Neuronal stem cell (in vitro differentiated cells): ENCODE measurements at regions not wholly inside any gene's neighbourhood (a gene's known extent, or its start where the extent isn't known, plus 50 kb on each side); places are given as distances from the start of the nearest gene placed in this dataset.
"Not testable (repeated sequence)": the region's sequence is repeated elsewhere in the genome, so short reads cannot be mapped to it uniquely, and the experiment has no call there.

Experiments
- DNase-seq: peaks from one replicate; pipeline ENCODE4 v3.0.0-alpha.2; 2013; ENCODE audit warnings: low spot score
- H2AFZ ChIP-seq: one replicate; pipeline ENCODE4 v1.6.1; 2013; ENCODE audit warnings: mild to moderate bottlenecking, low read length, inconsistent platforms
- H2AK5ac ChIP-seq: 2 replicates; pipeline ENCODE4 v1.6.1; 2013; ENCODE audit warnings: low read depth, mild to moderate bottlenecking, inconsistent platforms, low read length, moderate library complexity, mixed read lengths
- H2BK120ac ChIP-seq: 2 replicates; pipeline ENCODE4 v1.6.1; 2013; ENCODE audit warnings: low read depth, mild to moderate bottlenecking, inconsistent platforms, low read length, moderate library complexity, mixed read lengths
- H2BK12ac ChIP-seq: one replicate; pipeline ENCODE4 v1.6.1; 2013; ENCODE audit warnings: low read length, inconsistent platforms
- H2BK15ac ChIP-seq: 2 replicates; pipeline ENCODE4 v1.6.1; 2013; ENCODE audit warnings: mild to moderate bottlenecking, low read length, inconsistent platforms, mixed read lengths
- H2BK5ac ChIP-seq: one replicate; pipeline ENCODE4 v1.6.1; 2013; ENCODE audit warnings: inconsistent platforms, mild to moderate bottlenecking, low read length, moderate library complexity
- H3K14ac ChIP-seq: one replicate; pipeline ENCODE4 v1.6.1; 2013; ENCODE audit warnings: low read length, inconsistent platforms
- H3K18ac ChIP-seq: 2 replicates; pipeline ENCODE4 v1.6.1; 2013; ENCODE audit warnings: low read length, inconsistent platforms
- H3K23ac ChIP-seq: 2 replicates; pipeline ENCODE4 v1.6.1; 2013; ENCODE audit warnings: low read depth, mild to moderate bottlenecking, mixed read lengths, low read length, inconsistent platforms; ENCODE audit not compliant: poor library complexity
- H3K27ac ChIP-seq: replicated peaks from 3 replicates; pipeline ENCODE4 v1.5.1; 2013; ENCODE audit warnings: low read length, inconsistent platforms
- H3K27me3 ChIP-seq, 3 experiments: 2 replicates each; pipeline ENCODE4 v1.6.1; 2013; ENCODE audit warnings: low read length in 3 of 3, mild to moderate bottlenecking in 2 of 3, inconsistent platforms in 1 of 3, low read depth in 1 of 3, mixed read lengths in 1 of 3, moderate library complexity in 1 of 3; ENCODE audit not compliant: control insufficient read depth in 3 of 3, insufficient read depth in 3 of 3
- H3K36me3 ChIP-seq, 2 donors: replicated peaks in 1 of 2; 2 replicates each; pipeline ENCODE4 v1.6.1; 2013; ENCODE audit warnings: low read length in 2 of 2; ENCODE audit not compliant: control insufficient read depth in 2 of 2, insufficient read depth in 2 of 2
- H3K4ac ChIP-seq: 2 replicates; pipeline ENCODE4 v1.6.1; 2013; ENCODE audit warnings: inconsistent platforms, mild to moderate bottlenecking, low read length, moderate library complexity
- H3K4me1 ChIP-seq, 2 donors: 1 replicate in 1 of 2; 2 replicates in 1 of 2; pipeline ENCODE4 v1.6.1; 2013; ENCODE audit warnings: low read length in 2 of 2, low read depth in 1 of 2; ENCODE audit not compliant: control insufficient read depth in 2 of 2, insufficient read depth in 1 of 2
- H3K4me2 ChIP-seq: one replicate; pipeline ENCODE4 v1.6.1; 2013; ENCODE audit warnings: mild to moderate bottlenecking, low read length, inconsistent platforms; ENCODE audit not compliant: insufficient read depth, poor library complexity, severe bottlenecking
- H3K4me3 ChIP-seq, 2 donors: 2 replicates each; pipeline ENCODE4 v1.5.1; 2013; ENCODE audit warnings: low read length in 2 of 2, mild to moderate bottlenecking in 2 of 2, inconsistent platforms in 1 of 2, moderate library complexity in 1 of 2
- H3K79me1 ChIP-seq: one replicate; pipeline ENCODE4 v1.6.1; 2013; ENCODE audit warnings: low read depth, mild to moderate bottlenecking, inconsistent platforms, low read length, moderate library complexity
- H3K9ac ChIP-seq: one replicate; pipeline ENCODE4 v1.6.1; 2013; ENCODE audit warnings: mild to moderate bottlenecking, low read depth, low read length, inconsistent platforms; ENCODE audit not compliant: poor library complexity
- H3K9me3 ChIP-seq, 2 donors: replicated peaks in 1 of 2; 2 replicates each; pipeline versions ENCODE3 to v1.6.1; 2013; ENCODE audit warnings: low read length in 2 of 2, mild to moderate bottlenecking in 2 of 2, inconsistent platforms in 1 of 2, low read depth in 1 of 2, mixed read lengths in 1 of 2, moderate library complexity in 1 of 2; ENCODE audit not compliant: control insufficient read depth in 2 of 2, insufficient read depth in 1 of 2
- H4K8ac ChIP-seq: one replicate; pipeline ENCODE4 v1.6.1; 2013; ENCODE audit warnings: low read depth, mild to moderate bottlenecking, inconsistent platforms, low read length, moderate library complexity
- H4K91ac ChIP-seq: one replicate; pipeline ENCODE4 v1.6.1; 2013; ENCODE audit warnings: low read length, low read depth, mild to moderate bottlenecking, inconsistent platforms; ENCODE audit not compliant: poor library complexity
- WGBS, 2 donors: extraction: QIAGEN DNeasy Blood & Tissue Kit; methylation state at CpG; one replicate each; pipeline ENCODE4 v1.1.7; 2013; ENCODE audit warnings: missing lambda C conversion rate in 2 of 2, mixed read lengths in 1 of 2; ENCODE audit not compliant: insufficient read length in 2 of 2, insufficient replicate concordance in 1 of 2; ENCODE audit errors: extremely low coverage in 2 of 2; 5-methylcytosine and 5-hydroxymethylcytosine counted together

DNA sequence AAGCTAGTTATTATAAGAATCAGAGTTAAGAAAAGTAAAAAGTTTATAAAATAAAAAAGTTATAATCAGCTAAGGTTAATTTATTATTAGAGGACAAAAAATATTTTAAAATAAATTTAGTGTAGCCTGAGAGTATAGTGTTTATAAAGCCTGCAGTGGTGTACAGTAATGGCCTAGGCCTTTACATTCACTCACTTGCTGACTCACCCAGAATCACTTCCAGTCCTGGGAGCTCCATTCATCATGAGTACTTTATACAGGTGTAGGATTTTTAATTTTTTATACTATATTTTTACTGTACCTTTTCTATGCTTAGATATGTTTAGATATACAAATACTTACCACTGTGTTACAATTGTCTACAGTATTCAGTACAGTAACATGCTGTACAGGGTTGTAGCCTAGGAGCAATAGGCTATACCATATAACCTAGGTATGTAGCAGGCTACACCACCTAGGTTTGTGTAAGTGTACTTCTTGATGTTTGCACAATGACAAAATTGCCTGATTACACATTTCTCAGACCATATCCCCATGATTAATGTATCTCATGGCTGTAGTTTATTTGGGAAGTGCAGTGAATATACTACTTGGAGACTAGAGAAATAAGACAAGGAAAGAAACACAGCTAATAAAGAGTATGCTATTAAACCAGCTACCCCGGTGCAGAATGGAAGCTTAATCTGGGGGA lies 101.9 kb upstream of the GALNT15 start:
- H3K4me2 ChIP-seq = no peak overlapping the region
- H3K14ac ChIP-seq = no peak overlapping the region
- H2AFZ ChIP-seq = no peak overlapping the region
- H4K8ac ChIP-seq = no peak overlapping the region
- H3K4me3 ChIP-seq = no peak overlapping the region
- no peak overlapping the region for H3K23ac ChIP-seq
- no peak overlapping the region for H2AK5ac ChIP-seq
- no peak overlapping the region for H3K18ac ChIP-seq
- no peak overlapping the region for H3K4ac ChIP-seq
- H2BK5ac ChIP-seq = no peak overlapping the region
- H4K91ac ChIP-seq = no peak overlapping the region
- no peak for DNase-seq
- no peaks in the 10 kb centered on the region for H3K27me3 ChIP-seq
- no peaks in the 10 kb centered on the region for H3K4me1 ChIP-seq
- no peak overlapping the region for H2BK12ac ChIP-seq
- no peak overlapping the region for H3K9ac ChIP-seq
- H3K27ac ChIP-seq = no peak overlapping the region
- H3K79me1 ChIP-seq = no peaks in the 10 kb centered on the region
- H2BK120ac ChIP-seq = no peak overlapping the region
- H3K36me3 ChIP-seq = no peaks in the 10 kb centered on the region
- H3K9me3 ChIP-seq = no peaks in the 10 kb centered on the region
- H2BK15ac ChIP-seq = no peak overlapping the region
- WGBS, 2 donors = no CpG with 5 or more reads among the region's 1 CpG

DNA sequence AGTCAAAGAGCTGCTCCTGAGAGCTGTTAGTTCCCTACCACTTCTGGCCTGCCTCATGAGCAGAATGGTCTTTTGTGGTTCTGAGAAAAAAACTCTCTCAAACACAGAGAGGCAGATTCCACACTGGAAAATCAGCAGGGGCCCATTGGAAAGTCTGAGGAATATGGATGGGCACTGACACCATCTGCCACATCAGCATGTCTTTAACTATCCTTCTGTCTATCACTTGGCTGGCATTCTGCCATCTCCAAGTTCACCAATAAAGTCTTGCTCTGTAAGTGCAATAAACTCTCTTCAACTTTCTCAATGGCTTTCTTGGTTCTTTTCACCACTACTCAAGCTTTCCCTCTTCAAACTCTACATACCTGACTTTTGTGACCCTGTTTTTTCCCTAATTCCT lies 101.3 kb upstream of the GALNT15 start:
- Histone ChIP-seq H3K4ac (no peak overlapping the region), H2BK5ac (no peak overlapping the region), H2AFZ (no peak overlapping the region), H2BK12ac (no peak overlapping the region), H3K18ac (no peak overlapping the region), H3K79me1 (no peaks in the 10 kb centered on the region), H2AK5ac (no peak overlapping the region), H4K8ac (no peak overlapping the region), H3K9me3 (no peaks in the 10 kb centered on the region), H3K23ac (no peak overlapping the region), H3K14ac (no peak overlapping the region), H3K27ac (no peak overlapping the region), H3K4me2 (no peak overlapping the region), H3K4me3 (no peak overlapping the region), H2BK120ac (no peak overlapping the region), H3K27me3 (no peaks in the 10 kb centered on the region), H2BK15ac (no peak overlapping the region), H3K36me3 (no peaks in the 10 kb centered on the region), H3K4me1 (no peaks in the 10 kb centered on the region), H3K9ac (no peak overlapping the region), H4K91ac (no peak overlapping the region)
- DNase-seq = no peak

DNA sequence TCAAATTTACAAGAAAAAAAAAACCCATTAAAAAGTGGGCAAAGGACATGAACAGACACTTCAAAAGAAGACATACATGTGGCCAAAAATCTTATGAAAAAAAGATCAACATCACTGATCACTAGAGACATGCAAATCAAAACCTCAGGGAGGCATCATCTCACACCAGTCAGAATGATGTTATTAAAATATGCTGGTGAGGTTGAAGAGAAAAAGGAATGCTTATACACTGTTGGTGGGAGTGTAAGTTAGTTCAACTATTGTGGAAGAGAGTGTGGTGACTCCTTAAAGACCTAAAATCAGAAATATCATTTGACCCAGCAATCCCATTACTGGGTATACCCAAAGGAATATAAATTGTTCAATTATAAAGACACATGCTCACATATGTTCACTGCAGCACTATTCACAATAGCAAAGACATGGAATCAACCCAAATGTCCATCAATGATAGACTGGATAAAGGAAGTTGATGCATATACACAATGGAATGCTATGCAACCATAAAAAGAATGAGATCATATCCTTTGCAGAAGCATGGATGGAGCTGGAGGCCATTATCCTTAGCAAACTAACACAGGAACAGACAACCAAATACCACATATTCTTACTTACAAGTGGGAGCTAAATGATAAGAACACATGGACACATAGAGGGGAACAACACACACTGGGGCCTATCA lies 100.3 kb upstream of the GALNT15 start:
- not testable (repeated sequence) for H3K36me3 ChIP-seq, H3K27ac ChIP-seq, DNase-seq, H2BK15ac ChIP-seq, H2BK120ac ChIP-seq, H3K27me3 ChIP-seq, H3K9ac ChIP-seq, H3K9me3 ChIP-seq, H4K91ac ChIP-seq, H3K23ac ChIP-seq, H2BK12ac ChIP-seq, H2AFZ ChIP-seq, H3K18ac ChIP-seq, H3K4me1 ChIP-seq, H3K4me3 ChIP-seq, H3K4ac ChIP-seq, H2BK5ac ChIP-seq, H4K8ac ChIP-seq, H3K14ac ChIP-seq, H2AK5ac ChIP-seq, H3K4me2 ChIP-seq, H3K79me1 ChIP-seq

DNA sequence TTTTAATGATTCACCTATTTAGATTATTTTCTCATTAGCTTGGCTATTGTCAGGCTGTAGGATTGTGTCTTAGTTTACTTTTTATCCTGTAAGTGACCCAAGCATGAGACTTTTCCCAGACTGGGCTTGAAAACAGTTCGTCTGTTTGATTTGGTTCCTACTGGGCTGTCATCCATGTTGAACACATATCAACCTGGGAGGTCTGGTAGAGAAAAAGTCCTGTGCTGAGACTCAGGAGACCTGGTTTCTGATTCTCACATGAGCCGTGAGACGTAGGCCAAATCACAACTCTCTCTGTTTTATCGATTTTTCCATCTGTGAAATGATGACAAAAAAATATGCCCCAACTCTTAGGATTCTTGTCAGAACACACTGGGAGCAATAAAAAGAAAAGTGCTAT lies 98.8 kb upstream of the GALNT15 start:
- Histone ChIP-seq H4K91ac (no peak overlapping the region), H3K9ac (no peak overlapping the region), H3K27ac (no peak overlapping the region), H2BK120ac (no peak overlapping the region), H3K14ac (no peak overlapping the region), H2BK5ac (no peak overlapping the region), H3K23ac (no peak overlapping the region), H3K4me3 (no peak overlapping the region), H3K27me3 (no peaks in the 10 kb centered on the region), H2AFZ (no peak overlapping the region), H2BK12ac (no peak overlapping the region), H3K36me3 (no peaks in the 10 kb centered on the region), H3K9me3 (no peaks in the 10 kb centered on the region), H4K8ac (no peak overlapping the region), H3K79me1 (no peaks in the 10 kb centered on the region), H2BK15ac (no peak overlapping the region), H3K4me2 (no peak overlapping the region), H3K18ac (no peak overlapping the region), H3K4ac (no peak overlapping the region), H3K4me1 (no peaks in the 10 kb centered on the region), H2AK5ac (no peak overlapping the region)
- no peak for DNase-seq
- no CpG with 5 or more reads among the region's 4 CpGs for WGBS, 2 donors
